Activated CD4-positive, alpha-beta T cell treated with anti-CD3 and anti-CD28 coated beads for 36 hours (primary cell): ENCODE measurements at regions not wholly inside any gene's neighbourhood (a gene's known extent, or its start where the extent isn't known, plus 50 kb on each side); places are given as distances from the start of the nearest gene placed in this dataset.

Experiments used
- ATAC-seq: fragments of 200-7000 bp; cut with Tn5 transposase; one replicate; pipeline ENCODE4 v1.10.0; 2021; ENCODE audit warnings: mild to moderate bottlenecking, moderate library complexity
- CTCF ChIA-PET: fragments of 350-600 bp; sonication (Branson Sonifier 250); formaldehyde crosslinking; loops from one replicate; lab custom pipeline; 2021; ENCODE audit warnings: antibody characterized with exemption; lab: Charles Lee
- POLR2A ChIA-PET: fragments of 350-600 bp; sonication (Branson Sonifier 250); formaldehyde crosslinking; loops from one replicate; lab custom pipeline; 2021; ENCODE audit warnings: antibody characterized with exemption, inconsistent platforms; lab: Charles Lee
- DNase-seq: peaks from one replicate; pipeline ENCODE4 v3.0.0-alpha.2; 2020
- H3K27ac Mint-ChIP-seq: one replicate; pipeline ENCODE4 v1.8.0; 2021; ENCODE audit warnings: mixed read lengths
- H3K27me3 Mint-ChIP-seq: one replicate; pipeline ENCODE4 v1.8.0; 2021; ENCODE audit warnings: mixed read lengths
- H3K36me3 Mint-ChIP-seq: one replicate; pipeline ENCODE4 v1.8.0; 2021; ENCODE audit warnings: low read depth, mixed read lengths
- H3K4me1 Mint-ChIP-seq: one replicate; pipeline ENCODE4 v1.8.0; 2021; ENCODE audit warnings: mixed read lengths
- H3K4me3 Mint-ChIP-seq: one replicate; pipeline ENCODE4 v1.8.0; 2021; ENCODE audit warnings: mild to moderate bottlenecking, moderate library complexity, mixed read lengths
- H3K9me3 Mint-ChIP-seq: one replicate; pipeline ENCODE4 v1.8.0; 2021; ENCODE audit warnings: low read depth, mixed read lengths
- intact Hi-C, 2 experiments: fragments of 100-400 bp; cut with DNase I in 1 of 2; cut with micrococcal nuclease in 1 of 2; formaldehyde crosslinking; loops; one replicate each; pipeline versions ENCODE4 v1.14.2 to v1.15.1; 2022 to 2024; cut with DNase I, micrococcal nuclease

DNA sequence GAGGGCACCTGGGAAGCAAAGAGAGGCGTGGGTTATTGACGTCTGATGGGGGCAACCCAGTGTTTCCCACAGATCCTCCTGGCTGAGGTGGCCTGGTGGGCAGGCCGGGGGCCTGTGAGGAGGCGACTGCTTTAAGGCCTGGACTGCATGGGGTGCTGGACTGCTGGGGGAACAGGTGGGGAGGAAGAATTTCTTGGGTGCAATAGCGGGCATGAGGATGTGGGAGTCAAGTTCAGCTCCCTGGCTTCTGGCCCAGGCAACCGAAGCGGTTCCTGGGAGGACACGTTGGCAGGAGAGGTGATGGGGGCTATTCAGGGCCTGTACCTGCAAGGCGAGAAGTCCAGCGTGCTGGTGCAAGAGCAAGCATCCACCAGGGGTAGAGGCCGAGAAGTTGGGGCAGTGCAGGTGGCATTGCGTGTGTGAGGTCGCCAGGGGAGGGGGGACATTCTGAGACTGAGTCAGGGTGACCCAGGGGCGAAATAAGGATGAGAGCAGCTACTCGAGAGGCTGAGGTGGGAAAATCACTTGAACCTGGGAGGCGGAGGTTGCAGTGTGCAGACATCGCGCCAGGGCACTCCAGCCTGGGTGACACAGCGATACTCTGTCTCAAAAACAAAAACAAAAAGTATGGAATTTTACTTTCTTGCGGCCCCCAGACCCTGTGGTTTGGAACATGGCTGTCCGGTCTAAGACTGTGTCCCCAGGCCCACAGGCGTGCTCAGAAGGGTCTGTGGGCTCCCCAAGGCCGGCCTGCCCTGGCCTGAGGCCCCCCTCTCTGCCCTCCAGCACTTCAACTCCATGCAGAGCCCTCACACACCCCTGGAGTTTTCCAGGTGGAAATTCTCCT lies 53.6 kb upstream of the ELN start:
- Mint-ChIP-seq H3K27me3 (no peaks in the 10 kb centered on the region), H3K9me3 (no peaks in the 10 kb centered on the region), H3K36me3 (no peaks in the 10 kb centered on the region), H3K27ac (no peak overlapping the region), H3K4me1 (no peaks in the 10 kb centered on the region), H3K4me3 (no peak overlapping the region)
- ATAC-seq (no peak), DNase-seq (no peak)
- ChIA-PET CTCF (no interaction called here), POLR2A (interaction anchor here (0.6 kb wide), 1 partner anchor 31 kb away, joined by 4 read pairs; no protein-coding TSS in a partner anchor)
- intact Hi-C loops, result no loop called here

DNA sequence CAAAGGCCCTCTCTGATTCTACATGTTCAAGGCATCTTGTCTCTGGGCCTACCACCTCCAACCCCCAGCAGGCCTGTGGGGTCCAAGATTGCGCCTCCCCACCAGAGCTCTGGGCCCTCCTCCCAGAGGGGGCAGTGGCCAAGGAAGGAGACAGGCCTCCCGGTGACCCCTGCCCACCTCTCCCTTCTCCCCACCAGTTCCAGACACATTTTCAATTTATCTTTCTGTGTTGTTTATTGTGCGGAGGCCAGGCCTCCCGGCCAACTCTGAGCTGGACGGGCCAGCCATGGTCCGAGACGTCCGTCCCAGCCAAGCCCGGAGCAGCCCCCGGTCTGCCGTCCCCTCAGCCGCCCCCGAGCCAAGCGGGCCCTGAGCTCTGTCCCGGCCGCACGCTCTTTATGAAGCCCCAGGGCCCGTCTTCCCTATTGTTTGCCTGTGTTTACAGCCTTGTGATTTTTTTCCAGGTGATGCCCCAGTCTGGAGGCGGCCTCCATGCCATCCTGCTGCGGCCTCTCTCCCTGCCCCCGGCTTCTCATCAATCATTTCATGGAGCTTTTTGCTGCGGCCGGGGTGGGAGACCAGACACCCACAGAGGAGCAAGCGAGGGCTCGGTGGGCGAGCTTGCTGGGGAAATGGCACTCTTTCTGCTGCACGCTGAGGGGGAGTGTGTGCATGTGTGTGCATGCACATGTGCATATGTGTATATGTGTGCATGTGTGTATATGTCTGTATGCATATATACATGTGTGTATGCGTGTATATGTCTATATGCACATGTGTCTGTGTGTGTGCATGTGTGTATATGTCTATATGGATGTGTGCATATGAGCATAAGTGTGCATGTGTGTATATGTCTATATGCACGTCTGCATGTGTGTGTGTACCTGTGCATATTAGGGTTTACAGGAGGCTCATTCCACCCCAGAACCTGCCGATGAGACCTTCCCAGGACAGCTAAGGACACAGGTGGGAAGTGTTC lies 52.7 kb upstream of the ELN start:
- CTCF ChIA-PET, result no interaction called here
- intact Hi-C loops, result no loop called here
- no peak for DNase-seq

GRCh38 chr7:73976761-73977618 lies 51.0 kb upstream of the ELN start:
- POLR2A ChIA-PET, result no interaction called here
- H3K9me3 Mint-ChIP-seq, result no peaks in the 10 kb centered on the region
- H3K27me3 Mint-ChIP-seq, result no peaks in the 10 kb centered on the region
- no peaks in the 10 kb centered on the region for H3K36me3 Mint-ChIP-seq
- no peak overlapping the region for H3K4me3 Mint-ChIP-seq
- no peaks in the 10 kb centered on the region for H3K4me1 Mint-ChIP-seq
- ATAC-seq (no peak), DNase-seq (no peak)
- H3K27ac Mint-ChIP-seq, result no peak overlapping the region
- intact Hi-C loops, result no loop called here
- CTCF ChIA-PET, result interaction anchor here (1.2 kb wide), 1 partner anchor 49 kb away, joined by 3 read pairs; no protein-coding TSS in a partner anchor

More for the DNA sequence above, 52.7 kb upstream of the ELN start:
- ATAC-seq, result no peak
- Mint-ChIP-seq H3K4me3 (no peak overlapping the region), H3K27ac (no peak overlapping the region), H3K9me3 (no peaks in the 10 kb centered on the region), H3K27me3 (no peaks in the 10 kb centered on the region), H3K36me3 (no peaks in the 10 kb centered on the region), H3K4me1 (no peaks in the 10 kb centered on the region)
- POLR2A ChIA-PET, result no interaction called here

- Mint-ChIP-seq H3K36me3 (no peaks in the 10 kb centered on the region), H3K9me3 (no peaks in the 10 kb centered on the region), H3K27ac (no peak overlapping the region), H3K4me1 (no peaks in the 10 kb centered on the region), H3K27me3 (no peaks in the 10 kb centered on the region), H3K4me3 (no peak overlapping the region)
- CTCF ChIA-PET, result no interaction called here
- intact Hi-C loops, result no loop called here
- DNase-seq (no peak), ATAC-seq (no peak)
- POLR2A ChIA-PET, result no interaction called here
Measured at GRCh38 chr7:73977619-73978618, 50.1 kb upstream of the ELN start.
